KOPT-K1 (cell line): ENCODE measurements at regions not wholly inside any gene's neighbourhood (a gene's known extent, or its start where the extent isn't known, plus 50 kb on each side); places are given as distances from the start of the nearest gene placed in this dataset.

Experiments used
- H3K27ac ChIP-seq: fragments of 200-600 bp; sonication (generic); 2 replicates; pipeline ENCODE4 v1.5.1; 2016; ENCODE audit warnings: antibody characterized with exemption, mild to moderate bottlenecking, low read depth, low read length; ENCODE audit not compliant: poor library complexity, severe bottlenecking
- H3K36me3 ChIP-seq: fragments of 200-600 bp; sonication (generic); 2 replicates; pipeline ENCODE4 v1.5.1; 2017; ENCODE audit warnings: antibody characterized with exemption, mild to moderate bottlenecking, low read length, moderate library complexity; ENCODE audit not compliant: insufficient read depth
- H3K9me3 ChIP-seq: fragments of 200-600 bp; sonication (generic); 2 replicates; pipeline ENCODE4 v1.5.1; 2017; ENCODE audit warnings: antibody characterized with exemption, low read length, mild to moderate bottlenecking; ENCODE audit not compliant: insufficient read depth, poor library complexity, severe bottlenecking

GRCh38 chr12:24195063-24195462 is 245.6 kb upstream of the SOX5 start:
- no peaks in the 10 kb centered on the region for H3K9me3 ChIP-seq
- H3K36me3 ChIP-seq: no peaks in the 10 kb centered on the region
- no peak overlapping the region for H3K27ac ChIP-seq

- Histone ChIP-seq H3K27ac (no peak overlapping the region), H3K36me3 (no peaks in the 10 kb centered on the region), H3K9me3 (no peaks in the 10 kb centered on the region)
Observed at GRCh38 chr12:24191117-24191516, 241.6 kb upstream of the SOX5 start.

GRCh38 chr12:24185782-24186181 is 236.3 kb upstream of the SOX5 start:
- H3K9me3 ChIP-seq: no peaks in the 10 kb centered on the region

GRCh38 chr12:24177889-24178288 is 228.4 kb upstream of the SOX5 start:
- Histone ChIP-seq H3K27ac (no peak overlapping the region), H3K9me3 (no peaks in the 10 kb centered on the region), H3K36me3 (no peaks in the 10 kb centered on the region)

More at GRCh38 chr12:24185782-24186181, 236.3 kb upstream of the SOX5 start:
- no peaks in the 10 kb centered on the region for H3K36me3 ChIP-seq
- no peak overlapping the region for H3K27ac ChIP-seq

- Histone ChIP-seq H3K27ac (no peak overlapping the region), H3K36me3 (no peaks in the 10 kb centered on the region), H3K9me3 (no peaks in the 10 kb centered on the region)
Observed at GRCh38 chr12:24175929-24176328, 226.5 kb upstream of the SOX5 start.

- H3K9me3 ChIP-seq: no peaks in the 10 kb centered on the region
- no peaks in the 10 kb centered on the region for H3K36me3 ChIP-seq
- H3K27ac ChIP-seq: no peak overlapping the region
Observed at GRCh38 chr12:24175284-24175683, 225.8 kb upstream of the SOX5 start.

GRCh38 chr12:24173067-24173466 is 223.6 kb upstream of the SOX5 start:
- Histone ChIP-seq H3K36me3 (no peaks in the 10 kb centered on the region), H3K9me3 (no peaks in the 10 kb centered on the region), H3K27ac (no peak overlapping the region)

GRCh38 chr12:24172773-24173066 is 223.2 kb upstream of the SOX5 start:
- H3K27ac ChIP-seq: no peak overlapping the region
- H3K36me3 ChIP-seq: no peaks in the 10 kb centered on the region
- H3K9me3 ChIP-seq: no peaks in the 10 kb centered on the region

GRCh38 chr12:24172031-24172772 is 222.7 kb upstream of the SOX5 start:
- H3K9me3 ChIP-seq: no peaks in the 10 kb centered on the region
- no peaks in the 10 kb centered on the region for H3K36me3 ChIP-seq
- no peak overlapping the region for H3K27ac ChIP-seq

GRCh38 chr12:24155042-24155441 is 205.6 kb upstream of the SOX5 start:
- Histone ChIP-seq H3K27ac (no peak overlapping the region), H3K36me3 (no peaks in the 10 kb centered on the region), H3K9me3 (no peaks in the 10 kb centered on the region)

GRCh38 chr12:24153079-24153478 is 203.6 kb upstream of the SOX5 start:
- H3K9me3 ChIP-seq: no peaks in the 10 kb centered on the region
- no peak overlapping the region for H3K27ac ChIP-seq
- no peaks in the 10 kb centered on the region for H3K36me3 ChIP-seq

GRCh38 chr12:24152270-24152669 is 202.8 kb upstream of the SOX5 start:
- no peaks in the 10 kb centered on the region for H3K36me3 ChIP-seq
- no peak overlapping the region for H3K27ac ChIP-seq
- H3K9me3 ChIP-seq: no peaks in the 10 kb centered on the region

GRCh38 chr12:24143928-24144327 is 194.5 kb upstream of the SOX5 start:
- H3K27ac ChIP-seq: no peak overlapping the region
- H3K9me3 ChIP-seq: no peaks in the 10 kb centered on the region
- H3K36me3 ChIP-seq: no peaks in the 10 kb centered on the region

- Histone ChIP-seq H3K27ac (no peak overlapping the region), H3K9me3 (no peaks in the 10 kb centered on the region), H3K36me3 (no peaks in the 10 kb centered on the region)
Observed at GRCh38 chr12:24139035-24139434, 189.6 kb upstream of the SOX5 start.

- Histone ChIP-seq H3K9me3 (no peaks in the 10 kb centered on the region), H3K36me3 (no peaks in the 10 kb centered on the region), H3K27ac (no peak overlapping the region)
Observed at GRCh38 chr12:24138041-24138440, 188.6 kb upstream of the SOX5 start.

- Histone ChIP-seq H3K36me3 (no peaks in the 10 kb centered on the region), H3K27ac (no peak overlapping the region), H3K9me3 (no peaks in the 10 kb centered on the region)
Observed at GRCh38 chr12:24135158-24135850, 185.8 kb upstream of the SOX5 start.
